Endodermal cell (in vitro differentiated cells): ENCODE measurements at regions not wholly inside any gene's neighbourhood (a gene's known extent, or its start where the extent isn't known, plus 50 kb on each side); places are given as distances from the start of the nearest gene placed in this dataset.
A peak's percentile ranks its signal among the peaks of the same experiment; 100 is the strongest.

Source experiments
- DNase-seq: peaks from one replicate; pipeline ENCODE4 v3.0.0-alpha.2; 2017
- H3K27ac ChIP-seq: 2 replicates; pipeline ENCODE4 v1.5.1; 2013; ENCODE audit warnings: mild to moderate bottlenecking, low read depth, low read length, moderate library complexity
- H3K27me3 ChIP-seq: 2 replicates; pipeline ENCODE4 v1.6.1; 2013; ENCODE audit warnings: mild to moderate bottlenecking, low read length, moderate library complexity; ENCODE audit not compliant: insufficient read depth, control insufficient read depth, poor library complexity, severe bottlenecking
- H3K36me3 ChIP-seq: 2 replicates; pipeline ENCODE4 v1.7.0; 2013; ENCODE audit warnings: mild to moderate bottlenecking, low read length, moderate library complexity; ENCODE audit not compliant: control insufficient read depth, insufficient read depth
- H3K4me1 ChIP-seq: one replicate; pipeline ENCODE4 v1.7.0; 2013; ENCODE audit warnings: low read length; ENCODE audit not compliant: control insufficient read depth, insufficient read depth
- H3K4me3 ChIP-seq: 2 replicates; pipeline ENCODE4 v1.5.1; 2013; ENCODE audit warnings: mild to moderate bottlenecking, low read length, moderate library complexity
- H3K9ac ChIP-seq: 2 replicates; pipeline ENCODE4 v1.6.1; 2013; ENCODE audit warnings: mild to moderate bottlenecking, low read length, moderate library complexity; ENCODE audit not compliant: poor library complexity, severe bottlenecking; ENCODE audit errors: extremely low read depth
- H3K9me3 ChIP-seq: 2 replicates; pipeline ENCODE4 v1.6.1; 2013; ENCODE audit warnings: mild to moderate bottlenecking, low read length, moderate library complexity; ENCODE audit not compliant: control insufficient read depth
- H3K27ac Mint-ChIP-seq: 2 replicates; pipeline ENCODE4 v1.8.0; 2020; ENCODE audit warnings: mixed read lengths
- H3K27me3 Mint-ChIP-seq: 2 replicates; pipeline ENCODE4 v1.8.0; 2021; ENCODE audit warnings: mild to moderate bottlenecking, mixed read lengths; ENCODE audit not compliant: insufficient read depth
- H3K36me3 Mint-ChIP-seq: 2 replicates; pipeline ENCODE4 v1.8.0; 2020; ENCODE audit warnings: low read depth, mixed read lengths
- H3K4me1 Mint-ChIP-seq: 2 replicates; pipeline ENCODE4 v1.8.0; 2020; ENCODE audit warnings: mixed read lengths
- H3K4me3 Mint-ChIP-seq: 2 replicates; pipeline ENCODE4 v1.8.0; 2020; ENCODE audit warnings: mild to moderate bottlenecking, moderate library complexity, mixed read lengths
- H3K9me3 Mint-ChIP-seq: 2 replicates; pipeline ENCODE4 v1.8.0; 2020; ENCODE audit warnings: mild to moderate bottlenecking, mixed read lengths
- WGBS, 2 experiments: methylation state at CpG; one replicate each; pipeline versions ENCODE4 v1.1.5 to v1.1.7; 2013; ENCODE audit warnings: missing lambda C conversion rate in 2 of 2, mixed read lengths in 1 of 2; ENCODE audit not compliant: insufficient coverage in 1 of 2, insufficient read length in 1 of 2; 5-methylcytosine and 5-hydroxymethylcytosine counted together
- TF ChIP-seq, protein P1 (sequence below): fragments of 200-600 bp; sonication (generic); conservative IDR thresholded peaks from 2 replicates; pipeline ENCODE4 v1.5.0; 2021; ENCODE audit warnings: antibody characterized with exemption, mild to moderate bottlenecking

DNA sequence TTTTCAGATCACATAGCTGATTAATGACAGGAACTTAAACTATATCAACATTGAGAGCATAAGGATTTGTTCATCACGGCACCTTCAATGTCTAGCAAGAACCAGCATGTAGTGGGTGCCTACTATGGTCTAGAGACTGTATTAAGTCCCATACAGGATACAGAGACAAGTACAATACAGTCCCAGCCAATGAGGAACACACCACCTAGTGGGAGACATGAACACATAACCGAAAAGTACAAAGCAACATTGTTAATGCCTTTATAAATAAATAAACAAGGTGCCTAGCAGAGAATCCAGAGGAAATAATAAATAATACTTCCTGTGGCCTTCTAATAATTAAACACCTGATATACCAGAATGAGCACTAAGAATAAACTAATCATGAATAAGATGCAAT lies 87.7 kb upstream of the OPCML start:
- Mint-ChIP-seq H3K36me3 (no peaks in the 10 kb centered on the region), H3K27ac (no peak overlapping the region), H3K4me1 (peaks cover 27% of the 10 kb centered on the region), H3K4me3 (no peak overlapping the region), H3K9me3 (peaks cover 3% of the 10 kb centered on the region), H3K27me3 (peaks cover 2% of the 10 kb centered on the region)
- Histone ChIP-seq H3K36me3 (no peaks in the 10 kb centered on the region), H3K9ac (no peak overlapping the region), H3K27me3 (no peaks in the 10 kb centered on the region), H3K27ac (no peak overlapping the region), H3K9me3 (peaks cover 6% of the 10 kb centered on the region), H3K4me1 (no peaks in the 10 kb centered on the region), H3K4me3 (no peak overlapping the region)
- no peak for DNase-seq
- TF ChIP-seq, protein P1, sequence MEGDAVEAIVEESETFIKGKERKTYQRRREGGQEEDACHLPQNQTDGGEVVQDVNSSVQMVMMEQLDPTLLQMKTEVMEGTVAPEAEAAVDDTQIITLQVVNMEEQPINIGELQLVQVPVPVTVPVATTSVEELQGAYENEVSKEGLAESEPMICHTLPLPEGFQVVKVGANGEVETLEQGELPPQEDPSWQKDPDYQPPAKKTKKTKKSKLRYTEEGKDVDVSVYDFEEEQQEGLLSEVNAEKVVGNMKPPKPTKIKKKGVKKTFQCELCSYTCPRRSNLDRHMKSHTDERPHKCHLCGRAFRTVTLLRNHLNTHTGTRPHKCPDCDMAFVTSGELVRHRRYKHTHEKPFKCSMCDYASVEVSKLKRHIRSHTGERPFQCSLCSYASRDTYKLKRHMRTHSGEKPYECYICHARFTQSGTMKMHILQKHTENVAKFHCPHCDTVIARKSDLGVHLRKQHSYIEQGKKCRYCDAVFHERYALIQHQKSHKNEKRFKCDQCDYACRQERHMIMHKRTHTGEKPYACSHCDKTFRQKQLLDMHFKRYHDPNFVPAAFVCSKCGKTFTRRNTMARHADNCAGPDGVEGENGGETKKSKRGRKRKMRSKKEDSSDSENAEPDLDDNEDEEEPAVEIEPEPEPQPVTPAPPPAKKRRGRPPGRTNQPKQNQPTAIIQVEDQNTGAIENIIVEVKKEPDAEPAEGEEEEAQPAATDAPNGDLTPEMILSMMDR = peak; percentile 61
- WGBS, 2 experiments = 92% methylated on average over 1 of the region's 2 CpGs; no CpG with 5 or more reads in 1 of the 2 experiments

DNA sequence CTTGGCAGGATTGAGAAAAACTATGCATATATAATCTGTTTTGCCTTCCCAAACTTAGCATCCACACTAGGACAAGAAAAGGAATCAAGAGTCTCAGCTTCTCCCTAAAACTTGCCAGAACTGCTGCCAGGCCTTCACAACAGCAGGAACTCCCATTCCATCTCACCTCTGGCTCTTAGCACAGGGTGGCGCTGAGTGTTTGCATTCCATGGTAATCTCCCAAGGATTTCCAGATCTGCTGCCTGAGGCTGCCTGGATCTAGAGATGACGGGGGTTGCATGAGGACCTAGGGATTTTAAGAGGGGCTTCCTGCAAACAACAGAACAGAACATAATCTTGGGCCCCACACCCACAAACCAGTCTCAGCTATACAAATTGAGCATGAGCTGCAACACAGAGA lies 87.1 kb upstream of the OPCML start:
- H3K4me1 ChIP-seq = no peaks in the 10 kb centered on the region
- no peaks in the 10 kb centered on the region for H3K27me3 Mint-ChIP-seq
- H3K27me3 ChIP-seq = no peaks in the 10 kb centered on the region
- no peak overlapping the region for H3K4me3 Mint-ChIP-seq
- H3K27ac Mint-ChIP-seq = peak overlapping the region; percentile 55
- H3K9me3 ChIP-seq = peaks cover 6% of the 10 kb centered on the region
- TF ChIP-seq, protein P1 = peak; percentile 54
- H3K27ac ChIP-seq = no peak overlapping the region
- H3K36me3 Mint-ChIP-seq = no peaks in the 10 kb centered on the region
- H3K4me3 ChIP-seq = no peak overlapping the region
- peaks cover 3% of the 10 kb centered on the region for H3K9me3 Mint-ChIP-seq
- H3K4me1 Mint-ChIP-seq = peaks cover 22% of the 10 kb centered on the region
- H3K36me3 ChIP-seq = no peaks in the 10 kb centered on the region
- no peak overlapping the region for H3K9ac ChIP-seq
- DNase-seq = peak; percentile 86
- 53 to 79% methylated on average over 2 of the region's 2 CpGs for WGBS, 2 experiments

DNA sequence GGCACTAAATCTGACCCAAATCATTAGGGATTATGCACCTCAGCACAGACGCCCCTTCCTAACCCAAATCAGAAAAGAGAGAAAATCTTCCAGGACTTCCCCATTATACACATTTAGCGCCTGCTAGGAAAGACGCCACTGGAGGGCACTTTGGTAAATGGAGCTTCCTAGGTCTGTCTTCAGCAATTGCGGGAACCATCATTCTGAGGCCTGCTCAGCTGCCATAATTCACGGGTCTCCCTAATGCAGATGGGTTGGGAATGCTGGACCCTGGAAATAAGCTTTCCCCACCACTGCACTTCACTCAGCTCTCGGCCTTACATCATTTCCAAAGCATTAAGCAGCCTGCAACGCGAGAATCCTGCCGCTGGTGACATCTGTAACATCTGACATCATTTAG lies 86.2 kb upstream of the OPCML start:
- no peak overlapping the region for H3K4me3 ChIP-seq
- Mint-ChIP-seq H3K4me3 (no peak overlapping the region), H3K4me1 (peaks cover 20% of the 10 kb centered on the region), H3K9me3 (peaks cover 5% of the 10 kb centered on the region), H3K27ac (no peak overlapping the region), H3K36me3 (no peaks in the 10 kb centered on the region), H3K27me3 (no peaks in the 10 kb centered on the region)
- H3K4me1 ChIP-seq = no peaks in the 10 kb centered on the region
- 89 to 95% methylated on average over 7 to 9 of the region's 9 CpGs for WGBS, 2 experiments
- H3K9me3 ChIP-seq = peaks cover 6% of the 10 kb centered on the region
- H3K27ac ChIP-seq = no peak overlapping the region
- DNase-seq = peak; percentile 61
- H3K36me3 ChIP-seq = no peaks in the 10 kb centered on the region
- H3K9ac ChIP-seq = no peak overlapping the region
- H3K27me3 ChIP-seq = no peaks in the 10 kb centered on the region
- TF ChIP-seq, protein P1 = peak; percentile 59
